ENCODE measurements at regions not wholly inside any gene's neighbourhood (a gene's known extent, or its start where the extent isn't known, plus 50 kb on each side); places are given as distances from the start of the nearest gene placed in this dataset.

DNA sequence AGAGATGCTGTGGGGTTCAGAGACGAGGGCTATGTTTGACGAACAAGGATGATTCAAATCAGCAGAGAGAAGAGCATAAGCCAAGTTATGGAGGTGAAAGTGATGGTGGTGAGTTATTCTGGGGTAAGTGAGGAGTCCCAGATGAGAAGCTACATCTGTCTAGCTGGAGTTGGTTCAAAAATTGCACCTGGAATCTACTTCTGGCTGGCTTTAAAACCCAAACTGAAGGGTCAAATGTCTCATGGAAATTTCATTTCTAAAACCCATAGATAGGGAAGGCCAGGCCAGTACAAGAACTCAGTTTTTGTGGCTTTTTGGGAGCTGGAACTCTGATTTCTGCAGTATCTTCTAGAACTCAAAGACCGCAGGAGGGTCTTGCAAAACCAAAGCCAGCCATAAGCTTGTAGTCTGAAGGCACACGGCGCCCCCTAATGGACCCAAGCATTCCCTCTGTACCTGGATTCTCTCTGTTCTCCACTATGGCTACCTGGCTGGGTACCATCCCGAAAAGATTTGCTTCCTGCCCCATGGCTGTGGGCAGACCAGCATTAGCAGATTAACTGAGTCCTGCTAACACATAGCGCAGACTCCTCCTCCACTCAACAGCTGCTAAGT is 229.1 kb upstream of the SLC14A2 start:
- no peaks in the 10 kb centered on the region for H3K36me3 ChIP-seq
- peak; percentile 63 for ATAC-seq
- peak in 2 of 4 donors; percentile 22 to 55 for DNase-seq
- no peak overlapping the region for H3K27ac ChIP-seq
- H3K27me3 ChIP-seq: peaks cover 0 to 8% of the 10 kb centered on the region in 2 donors
- TF ChIP-seq, protein P1, sequence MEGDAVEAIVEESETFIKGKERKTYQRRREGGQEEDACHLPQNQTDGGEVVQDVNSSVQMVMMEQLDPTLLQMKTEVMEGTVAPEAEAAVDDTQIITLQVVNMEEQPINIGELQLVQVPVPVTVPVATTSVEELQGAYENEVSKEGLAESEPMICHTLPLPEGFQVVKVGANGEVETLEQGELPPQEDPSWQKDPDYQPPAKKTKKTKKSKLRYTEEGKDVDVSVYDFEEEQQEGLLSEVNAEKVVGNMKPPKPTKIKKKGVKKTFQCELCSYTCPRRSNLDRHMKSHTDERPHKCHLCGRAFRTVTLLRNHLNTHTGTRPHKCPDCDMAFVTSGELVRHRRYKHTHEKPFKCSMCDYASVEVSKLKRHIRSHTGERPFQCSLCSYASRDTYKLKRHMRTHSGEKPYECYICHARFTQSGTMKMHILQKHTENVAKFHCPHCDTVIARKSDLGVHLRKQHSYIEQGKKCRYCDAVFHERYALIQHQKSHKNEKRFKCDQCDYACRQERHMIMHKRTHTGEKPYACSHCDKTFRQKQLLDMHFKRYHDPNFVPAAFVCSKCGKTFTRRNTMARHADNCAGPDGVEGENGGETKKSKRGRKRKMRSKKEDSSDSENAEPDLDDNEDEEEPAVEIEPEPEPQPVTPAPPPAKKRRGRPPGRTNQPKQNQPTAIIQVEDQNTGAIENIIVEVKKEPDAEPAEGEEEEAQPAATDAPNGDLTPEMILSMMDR (IDR thresholded peaks at IDR 0.05): no peak
- H3K9me3 ChIP-seq: no peaks in the 10 kb centered on the region
- intact Hi-C loops (cut with DNase I): no loop called here
- H3K4me1 ChIP-seq: no peaks in the 10 kb centered on the region
- no peak overlapping the region for H3K4me3 ChIP-seq

DNA sequence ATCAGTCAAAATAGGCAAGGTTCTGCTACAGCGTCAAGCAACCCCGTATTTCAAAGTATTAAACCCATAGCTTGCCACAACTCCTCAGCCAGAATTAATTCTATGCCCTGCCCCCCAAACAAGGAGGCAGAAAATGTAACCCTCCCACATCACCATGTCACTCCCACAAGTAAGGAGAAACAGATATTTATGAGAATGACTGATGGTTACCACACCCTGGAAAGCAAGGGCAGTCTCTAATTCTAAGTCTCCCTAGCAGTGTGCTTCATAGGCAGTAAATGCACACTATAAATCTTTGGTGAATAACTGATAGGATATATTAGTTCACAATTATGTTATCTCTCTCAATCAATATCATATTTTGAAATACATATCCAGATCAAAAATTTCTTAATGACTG is 228.0 kb upstream of the SLC14A2 start:
- H3K4me1 ChIP-seq: no peaks in the 10 kb centered on the region

DNA sequence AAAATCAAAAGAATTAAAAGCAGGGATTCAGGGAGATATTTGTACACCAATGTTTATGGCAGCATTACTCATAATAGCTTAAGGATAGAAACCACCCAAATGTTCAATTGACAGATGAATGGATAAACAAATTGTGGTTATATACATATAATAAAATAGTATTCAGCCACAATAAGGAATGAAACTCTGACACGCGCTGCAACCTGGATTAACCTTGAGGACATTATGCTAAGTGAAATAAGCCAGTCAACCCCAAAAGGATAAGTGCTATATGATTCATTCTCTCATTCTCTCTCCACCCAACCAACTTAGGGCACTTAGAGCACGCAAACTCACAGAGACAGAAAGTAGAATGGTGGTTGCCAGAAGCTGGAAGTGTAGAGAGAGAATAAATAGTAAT is 216.8 kb upstream of the SLC14A2 start:
- ATAC-seq (no peak), DNase-seq (no peak)
- H3K9me3 ChIP-seq: no peaks in the 10 kb centered on the region
- H3K4me1 ChIP-seq: no peaks in the 10 kb centered on the region
- no peaks in the 10 kb centered on the region for H3K27me3 ChIP-seq
- intact Hi-C loops (cut with DNase I): no loop called here
- no peaks in the 10 kb centered on the region for H3K36me3 ChIP-seq
- TF ChIP-seq, protein P1 (IDR thresholded peaks at IDR 0.05): no peak
- no peak overlapping the region for H3K4me3 ChIP-seq
- no peak overlapping the region for H3K27ac ChIP-seq

More for the DNA sequence above, 228.0 kb upstream of the SLC14A2 start:
- H3K9me3 ChIP-seq: no peaks in the 10 kb centered on the region
- peaks cover 0 to 8% of the 10 kb centered on the region in 2 donors for H3K27me3 ChIP-seq
- ATAC-seq: no peak
- no peaks in the 10 kb centered on the region for H3K36me3 ChIP-seq
- no peak for DNase-seq
- intact Hi-C loops (cut with DNase I): no loop called here
- TF ChIP-seq, protein P1 (IDR thresholded peaks at IDR 0.05): no peak
- no peak overlapping the region for H3K4me3 ChIP-seq
- H3K27ac ChIP-seq: no peak overlapping the region

DNA sequence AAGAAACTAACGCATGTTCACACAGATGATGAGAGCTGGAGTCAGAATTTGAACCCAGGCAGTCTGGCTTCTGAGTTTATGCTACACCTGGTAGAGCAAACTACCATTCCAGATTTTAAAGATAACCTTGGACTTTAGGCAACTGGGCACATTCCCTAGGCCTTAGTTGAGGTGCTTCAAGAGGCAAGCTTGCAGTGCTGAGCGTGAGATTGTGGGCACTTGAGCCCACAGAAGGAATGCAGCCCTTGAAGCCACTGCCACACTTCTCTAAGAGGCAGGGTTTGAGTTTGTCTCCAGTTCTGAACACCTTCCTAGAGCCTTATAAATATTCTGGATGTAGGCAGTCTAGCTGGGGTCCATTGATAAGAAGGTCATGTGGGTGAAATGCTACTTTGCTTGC is 216.1 kb upstream of the SLC14A2 start:
- H3K27me3 ChIP-seq: no peaks in the 10 kb centered on the region
- DNase-seq (no peak), ATAC-seq (peak; percentile 86)
- TF ChIP-seq, protein P1 (IDR thresholded peaks at IDR 0.05): no peak
- H3K4me3 ChIP-seq: no peak overlapping the region
- H3K36me3 ChIP-seq: no peaks in the 10 kb centered on the region
- no peaks in the 10 kb centered on the region for H3K4me1 ChIP-seq
- intact Hi-C loops (cut with DNase I): no loop called here
- no peak overlapping the region for H3K27ac ChIP-seq
- no peaks in the 10 kb centered on the region for H3K9me3 ChIP-seq

DNA sequence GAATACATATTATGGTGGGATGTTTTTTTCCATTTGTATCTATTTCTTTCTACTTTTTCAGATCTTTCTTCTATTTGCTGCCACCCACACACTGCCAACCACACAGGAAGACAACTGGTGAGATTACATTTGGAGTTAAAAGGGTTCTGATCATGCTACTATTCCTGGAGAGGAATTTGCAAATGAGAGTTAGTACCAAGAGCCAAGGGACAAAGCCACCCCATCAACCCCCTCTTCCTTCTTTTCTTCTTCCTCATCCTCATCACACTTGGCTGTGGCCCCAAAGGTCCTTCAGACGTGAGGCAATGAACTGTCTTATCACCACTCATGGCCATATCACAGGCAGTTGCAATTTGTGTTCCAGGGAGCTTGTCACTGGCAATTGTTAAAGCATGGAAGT is 215.6 kb upstream of the SLC14A2 start:
- Histone ChIP-seq H3K27ac (no peak overlapping the region), H3K4me1 (no peaks in the 10 kb centered on the region), H3K4me3 (no peak overlapping the region), H3K27me3 (no peaks in the 10 kb centered on the region), H3K36me3 (no peaks in the 10 kb centered on the region), H3K9me3 (no peaks in the 10 kb centered on the region)
- TF ChIP-seq, protein P1 (IDR thresholded peaks at IDR 0.05): no peak
- intact Hi-C loops (cut with DNase I): no loop called here
- no peak for ATAC-seq
- DNase-seq: no peak
